ENCODE measurements at regions not wholly inside any gene's neighbourhood (a gene's known extent, or its start where the extent isn't known, plus 50 kb on each side); places are given as distances from the start of the nearest gene placed in this dataset.

GRCh38 chr18:10139783-10140410, 226.1 kb downstream of the VAPA start:
- POLR2A ChIA-PET: interaction anchor here (0.7 kb wide), 1 partner anchor 9 kb away, joined by 3 read pairs; no protein-coding TSS in a partner anchor
- Histone ChIP-seq H3K36me3 (ENCODE audit: insufficient read depth, low read length) (no peaks in the 10 kb centered on the region), H3K4me3 (ENCODE audit: low read length) (no peak overlapping the region), H3K27me3 (ENCODE audit: control insufficient read depth in 1 of 2, insufficient read depth in 2 of 2, low read length in 2 of 2) (no peaks in the 10 kb centered on the region), H3K4me1 (ENCODE audit: insufficient read depth, low read length) (no peaks in the 10 kb centered on the region), H3K9me3 (ENCODE audit: control insufficient read depth in 1 of 2, insufficient read depth in 1 of 2, low read length in 2 of 2) (no peaks in the 10 kb centered on the region), H3K27ac (ENCODE audit: low read depth in 1 of 2, low read length in 2 of 2) (no peak overlapping the region)
- H3K4me3 Mint-ChIP-seq: no peak overlapping the region
- CTCF ChIA-PET: no interaction called here
- DNase-seq (no peak), ATAC-seq (ENCODE audit: poor library complexity) (no peak)
- H3K36me3 Mint-ChIP-seq (ENCODE audit: low read depth): no peaks in the 10 kb centered on the region
- H3K4me1 Mint-ChIP-seq (ENCODE audit: low read depth): no peaks in the 10 kb centered on the region
- no peak overlapping the region for H3K27ac Mint-ChIP-seq
- no peaks in the 10 kb centered on the region for H3K27me3 Mint-ChIP-seq
- no peak for TF ChIP-seq CTCF (IDR thresholded peaks at IDR 0.05)
- intact Hi-C loops (cut with DNase I, micrococcal nuclease): no loop called here
- no peaks in the 10 kb centered on the region for H3K9me3 Mint-ChIP-seq

GRCh38 chr18:10140461-10141282, 226.9 kb downstream of the VAPA start:
- Histone ChIP-seq H3K27me3 (ENCODE audit: control insufficient read depth in 1 of 2, insufficient read depth in 2 of 2, low read length in 2 of 2) (no peaks in the 10 kb centered on the region), H3K4me1 (ENCODE audit: insufficient read depth, low read length) (no peaks in the 10 kb centered on the region), H3K4me3 (ENCODE audit: low read length) (no peak overlapping the region), H3K36me3 (ENCODE audit: insufficient read depth, low read length) (no peaks in the 10 kb centered on the region), H3K27ac (ENCODE audit: low read depth in 1 of 2, low read length in 2 of 2) (no peak overlapping the region), H3K9me3 (ENCODE audit: control insufficient read depth in 1 of 2, insufficient read depth in 1 of 2, low read length in 2 of 2) (no peaks in the 10 kb centered on the region)
- ATAC-seq (ENCODE audit: poor library complexity) (no peak), DNase-seq (no peak)
- Mint-ChIP-seq H3K27ac (no peak overlapping the region), H3K4me3 (no peak overlapping the region), H3K4me1 (ENCODE audit: low read depth) (no peaks in the 10 kb centered on the region), H3K36me3 (ENCODE audit: low read depth) (no peaks in the 10 kb centered on the region), H3K9me3 (no peaks in the 10 kb centered on the region), H3K27me3 (no peaks in the 10 kb centered on the region)
- ChIA-PET POLR2A (interaction anchor here (0.7 kb wide), 1 partner anchor 10 kb away, joined by 3 read pairs; no protein-coding TSS in a partner anchor), CTCF (no interaction called here)
- intact Hi-C loops (cut with DNase I, micrococcal nuclease): no loop called here
- no peak for TF ChIP-seq CTCF (IDR thresholded peaks at IDR 0.05)

GRCh38 chr18:10141559-10141958, 227.7 kb downstream of the VAPA start:
- intact Hi-C loops (cut with DNase I, micrococcal nuclease): no loop called here
- Mint-ChIP-seq H3K36me3 (ENCODE audit: low read depth) (no peaks in the 10 kb centered on the region), H3K27me3 (no peaks in the 10 kb centered on the region), H3K4me3 (no peak overlapping the region), H3K27ac (no peak overlapping the region), H3K9me3 (no peaks in the 10 kb centered on the region), H3K4me1 (ENCODE audit: low read depth) (no peaks in the 10 kb centered on the region)
- ChIA-PET CTCF (no interaction called here), POLR2A (no interaction called here)
- TF ChIP-seq CTCF (IDR thresholded peaks at IDR 0.05): no peak
- no peaks in the 10 kb centered on the region for H3K9me3 ChIP-seq (ENCODE audit: control insufficient read depth in 1 of 2, insufficient read depth in 1 of 2, low read length in 2 of 2)
- no peak overlapping the region for H3K4me3 ChIP-seq (ENCODE audit: low read length)
- no peaks in the 10 kb centered on the region for H3K36me3 ChIP-seq (ENCODE audit: insufficient read depth, low read length)
- no peak for ATAC-seq (ENCODE audit: poor library complexity)
- no peak overlapping the region for H3K27ac ChIP-seq (ENCODE audit: low read depth in 1 of 2, low read length in 2 of 2)
- H3K4me1 ChIP-seq (ENCODE audit: insufficient read depth, low read length): no peaks in the 10 kb centered on the region
- no peaks in the 10 kb centered on the region for H3K27me3 ChIP-seq (ENCODE audit: control insufficient read depth in 1 of 2, insufficient read depth in 2 of 2, low read length in 2 of 2)
- DNase-seq: no peak
